Esophagus muscularis mucosa (tissue), 4 donors: ENCODE measurements at regions not wholly inside any gene's neighbourhood (a gene's known extent, or its start where the extent isn't known, plus 50 kb on each side); places are given as distances from the start of the nearest gene placed in this dataset.
"Not testable (repeated sequence)": the region's sequence is repeated elsewhere in the genome, so short reads cannot be mapped to it uniquely, and the experiment has no call there.

Experiments
- DNase-seq: peaks from one replicate; pipeline ENCODE4 v3.0.0-alpha.2; 2017; ENCODE audit errors: extremely low spot score
- H3K27ac ChIP-seq, 4 donors: fragments of 200-600 bp; sonication (generic); replicated peaks in 1 of 4; 1 replicate in 3 of 4; 2 replicates in 1 of 4; pipeline ENCODE4 v1.5.1; 2016 to 2019; ENCODE audit warnings: mild to moderate bottlenecking in 1 of 4
- H3K27me3 ChIP-seq, 4 donors: fragments of 200-600 bp; sonication (generic); one replicate each; pipeline versions ENCODE4 v1.5.1 to v1.6.0; 2016 to 2019
- H3K36me3 ChIP-seq, 4 donors: fragments of 200-600 bp; sonication (generic); one replicate each; pipeline ENCODE4 v1.5.1; 2016 to 2019
- H3K4me1 ChIP-seq, 4 donors: fragments of 200-600 bp; sonication (generic); one replicate each; pipeline ENCODE4 v1.5.1; 2016 to 2019
- H3K4me3 ChIP-seq, 4 donors: fragments of 200-600 bp; sonication (generic); 1 replicate in 2 of 4; 2 replicates in 2 of 4; pipeline ENCODE4 v1.5.1; 2016 to 2019; ENCODE audit warnings: mild to moderate bottlenecking in 4 of 4, moderate library complexity in 1 of 4
- H3K9me3 ChIP-seq, 4 donors: fragments of 200-600 bp; sonication (generic); 1 replicate in 3 of 4; 2 replicates in 1 of 4; pipeline ENCODE4 v1.5.1; 2016 to 2019
- CTCF ChIP-seq, 3 experiments: fragments of 200-600 bp in 2 of 3; fragments of 450-650 bp in 1 of 3; sonication (generic) in 2 of 3; IDR thresholded peaks; one replicate each; pipeline ENCODE4 v1.5.1; 2017 to 2019; ENCODE audit warnings: antibody characterized with exemption in 3 of 3, mild to moderate bottlenecking in 2 of 3, moderate library complexity in 1 of 3
- EP300 ChIP-seq: sonication (generic); formaldehyde crosslinking; IDR thresholded peaks from one replicate; pipeline ENCODE4 v1.6.1; 2017; ENCODE audit warnings: antibody characterized with exemption
- POLR2A ChIP-seq: fragments of 450-650 bp; IDR thresholded peaks from one replicate; pipeline ENCODE4 v1.6.1; 2017; ENCODE audit warnings: antibody characterized with exemption, moderate library complexity, mild to moderate bottlenecking, low read depth
- POLR2AphosphoS5 ChIP-seq, 2 donors: sonication (generic); formaldehyde crosslinking; IDR thresholded peaks; one replicate each; pipeline ENCODE4 v1.6.1; 2017; ENCODE audit warnings: antibody characterized with exemption in 2 of 2
- WGBS: methylation state at CpG from one replicate; pipeline ENCODE4 v1.1.5; 2018; 5-methylcytosine and 5-hydroxymethylcytosine counted together
- intact Hi-C: fragments of 100-400 bp; cut with DNase I; formaldehyde crosslinking; loops from one replicate; pipeline ENCODE4 v1.15.1; 2023

- DNase-seq: no peak
- Histone ChIP-seq H3K27ac (no peak overlapping the region), H3K4me1 (peaks cover 0 to 38% (median 30%) of the 10 kb centered on the region in 4 donors), H3K4me3 (no peak overlapping the region), H3K36me3 (no peaks in the 10 kb centered on the region), H3K27me3 (no peaks in the 10 kb centered on the region), H3K9me3 (no peaks in the 10 kb centered on the region)
- TF ChIP-seq POLR2A (no peak), EP300 (no peak), POLR2AphosphoS5 (IDR thresholded peaks at IDR 0.05) (no peak), CTCF (IDR thresholded peaks at IDR 0.05) (no peak)
- 86% methylated on average over 5 of the region's 5 CpGs for WGBS
- intact Hi-C loops: loop anchor here (10.0 kb wide), 1 partner anchor 669 kb away; no protein-coding TSS in a partner anchor
Observed at GRCh38 chr4:19575924-19576323, 675.8 kb upstream of the SLIT2 start.

DNA sequence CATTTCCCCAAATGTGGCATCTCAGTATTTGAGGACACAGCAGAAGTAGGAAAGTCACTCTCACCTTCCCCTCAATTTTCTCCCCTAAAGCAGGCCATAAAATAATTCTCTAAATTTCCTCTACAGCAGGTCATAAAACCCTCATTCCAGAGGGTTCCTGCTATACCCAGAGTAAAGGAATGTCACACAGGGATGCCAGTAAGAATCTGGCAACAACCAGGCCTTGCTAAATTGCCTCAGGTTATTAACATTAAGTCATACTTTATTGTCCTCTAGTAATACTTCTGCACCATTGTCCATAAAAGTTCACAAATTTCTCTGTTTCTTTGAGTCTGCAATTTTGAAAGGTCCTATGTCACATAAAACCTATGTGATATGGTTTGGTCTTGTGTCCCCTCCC lies 685.7 kb upstream of the SLIT2 start:
- no peak for DNase-seq
- TF ChIP-seq EP300 (no peak), CTCF (IDR thresholded peaks at IDR 0.05) (no peak), POLR2AphosphoS5 (IDR thresholded peaks at IDR 0.05) (no peak), POLR2A (no peak)
- no peak overlapping the region for H3K4me3 ChIP-seq
- no peaks in the 10 kb centered on the region for H3K27me3 ChIP-seq
- no peak overlapping the region for H3K27ac ChIP-seq
- peaks cover 0 to 4% (median 0%) of the 10 kb centered on the region in 4 donors for H3K9me3 ChIP-seq
- no peaks in the 10 kb centered on the region for H3K36me3 ChIP-seq
- H3K4me1 ChIP-seq: no peaks in the 10 kb centered on the region
- intact Hi-C loops: no loop called here

DNA sequence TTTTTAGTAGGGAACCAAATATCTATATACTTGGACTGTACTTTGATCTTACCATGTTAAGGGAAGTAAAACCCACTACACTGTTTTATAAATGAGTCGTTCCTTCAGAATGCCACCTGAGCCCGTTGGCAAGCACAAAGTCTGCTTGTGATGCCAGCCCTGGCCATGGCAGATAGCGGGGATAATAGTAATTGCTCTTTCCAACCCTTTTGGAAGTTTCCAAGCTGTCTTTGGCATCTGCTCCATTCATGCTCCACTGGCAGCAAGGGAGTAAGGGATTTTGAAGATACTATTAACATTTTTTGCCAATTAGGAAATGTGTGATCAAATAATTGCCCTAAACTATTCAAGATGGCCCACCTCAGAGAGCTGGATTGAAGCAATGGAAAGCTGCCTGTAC lies 689.2 kb upstream of the SLIT2 start:
- no peak for TF ChIP-seq CTCF (IDR thresholded peaks at IDR 0.05)
- TF ChIP-seq POLR2A: no peak
- no peak for TF ChIP-seq POLR2AphosphoS5 (IDR thresholded peaks at IDR 0.05)
- TF ChIP-seq EP300: no peak
- no peaks in the 10 kb centered on the region for H3K36me3 ChIP-seq
- no peak overlapping the region for H3K4me3 ChIP-seq
- H3K27me3 ChIP-seq: no peaks in the 10 kb centered on the region
- DNase-seq: no peak
- peaks cover 0 to 4% (median 0%) of the 10 kb centered on the region in 4 donors for H3K9me3 ChIP-seq
- 89% methylated on average over 3 of the region's 3 CpGs for WGBS
- intact Hi-C loops: no loop called here
- no peaks in the 10 kb centered on the region for H3K4me1 ChIP-seq
- H3K27ac ChIP-seq: no peak overlapping the region

GRCh38 chr4:19557161-19557560 lies 694.5 kb upstream of the SLIT2 start:
- Histone ChIP-seq H3K36me3 (no peaks in the 10 kb centered on the region), H3K27ac (no peak overlapping the region), H3K9me3 (no peaks in the 10 kb centered on the region), H3K4me3 (no peak overlapping the region), H3K4me1 (no peaks in the 10 kb centered on the region), H3K27me3 (no peaks in the 10 kb centered on the region)
- intact Hi-C loops: no loop called here
- TF ChIP-seq POLR2AphosphoS5 (IDR thresholded peaks at IDR 0.05) (no peak), CTCF (IDR thresholded peaks at IDR 0.05) (no peak), POLR2A (no peak), EP300 (no peak)
- no peak for DNase-seq
- 81% methylated on average over 2 of the region's 2 CpGs for WGBS

GRCh38 chr4:19556276-19556675 lies 695.4 kb upstream of the SLIT2 start:
- intact Hi-C loops, H3K27ac ChIP-seq, DNase-seq, H3K27me3 ChIP-seq, H3K4me3 ChIP-seq, H3K9me3 ChIP-seq, H3K4me1 ChIP-seq, H3K36me3 ChIP-seq: not testable (repeated sequence)
- 90% methylated on average over 10 of the region's 10 CpGs for WGBS
